NCI-H446 (cell line): ENCODE measurements at regions not wholly inside any gene's neighbourhood (a gene's known extent, or its start where the extent isn't known, plus 50 kb on each side); places are given as distances from the start of the nearest gene placed in this dataset.

Experiments used
- DNase-seq, 2 experiments: peaks; one replicate each; lab custom pipeline; 2025; lab: John Stamatoyannopoulos, UW

DNA sequence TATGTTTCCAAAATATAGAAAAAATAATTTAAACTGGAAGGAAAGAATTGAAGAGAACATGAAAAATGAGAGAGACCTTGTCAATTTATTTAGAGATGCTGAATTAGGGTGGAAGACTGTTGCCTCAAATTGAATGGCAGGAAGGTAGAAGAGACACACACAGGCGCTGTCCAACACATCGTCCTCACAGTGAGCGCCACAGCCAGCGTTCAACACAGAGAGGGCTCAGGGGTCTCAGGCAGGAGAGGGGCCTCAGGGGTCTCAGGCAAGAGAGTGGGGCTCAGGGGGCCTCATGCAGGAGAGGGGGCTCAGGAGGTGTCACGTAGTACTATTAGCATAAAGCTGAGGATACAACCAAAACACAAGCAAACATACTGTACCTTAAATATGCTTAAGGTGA, 65.7 kb downstream of the TMEM18 start:
- DNase-seq = no peak

DNA sequence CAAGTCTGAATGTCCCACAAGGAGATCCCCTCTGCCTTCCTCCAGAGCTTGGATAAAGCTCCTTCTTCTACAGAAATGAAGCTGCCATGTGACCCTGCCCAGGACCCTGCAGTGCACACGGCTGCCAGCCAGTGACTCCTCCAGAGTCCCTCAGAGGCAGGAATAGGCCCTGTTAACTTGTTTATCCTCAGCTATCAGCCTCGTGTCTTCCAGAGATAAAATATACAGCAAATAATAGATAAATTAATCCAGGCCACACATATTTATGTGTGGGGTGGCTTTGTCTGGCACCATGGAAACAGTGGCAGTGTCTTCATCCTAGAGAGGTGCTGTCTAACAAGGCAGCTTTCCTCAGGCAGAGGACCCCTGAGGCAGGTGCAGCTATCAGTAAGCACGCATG, 66.7 kb downstream of the TMEM18 start:
- DNase-seq = no peak

DNA sequence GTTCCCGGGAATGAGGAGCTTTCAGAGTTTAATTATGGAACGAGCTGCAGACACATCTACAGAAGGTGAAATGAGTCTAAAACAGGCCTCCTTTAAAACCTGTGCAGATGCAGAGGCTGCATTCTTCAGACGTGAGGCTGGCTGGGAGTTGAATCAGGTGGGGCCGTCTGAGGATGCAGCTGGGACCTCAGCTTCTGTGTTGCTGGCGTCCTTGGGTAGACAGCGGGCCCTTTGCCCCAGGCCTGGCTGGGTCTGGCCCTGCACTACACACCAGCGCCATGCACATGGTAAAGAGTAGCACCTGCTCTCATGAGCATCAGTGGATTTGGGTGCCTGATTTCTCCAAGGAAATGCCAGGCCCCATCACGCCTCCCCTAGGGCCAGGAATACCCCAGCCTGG, 67.3 kb downstream of the TMEM18 start:
- DNase-seq = no peak

DNA sequence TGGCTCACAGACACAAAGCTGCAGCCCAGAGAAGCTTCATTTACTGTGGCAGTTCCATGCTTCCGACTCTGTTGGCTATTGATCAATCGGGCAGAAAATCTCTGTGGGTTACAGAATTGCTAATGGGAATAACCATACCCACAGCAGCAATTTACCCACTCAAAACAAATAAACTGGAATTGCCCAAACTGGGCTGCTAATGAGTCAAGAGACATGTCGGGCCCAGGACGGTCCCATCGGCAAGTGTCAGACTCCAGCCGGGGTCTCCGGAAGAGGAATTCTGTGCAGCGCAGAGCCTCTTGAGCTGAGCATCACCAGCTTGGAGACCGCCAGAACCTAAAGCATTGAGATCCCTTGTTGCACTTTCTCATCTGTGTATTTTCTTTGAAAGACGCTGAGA, 67.8 kb downstream of the TMEM18 start:
- DNase-seq = no peak

DNA sequence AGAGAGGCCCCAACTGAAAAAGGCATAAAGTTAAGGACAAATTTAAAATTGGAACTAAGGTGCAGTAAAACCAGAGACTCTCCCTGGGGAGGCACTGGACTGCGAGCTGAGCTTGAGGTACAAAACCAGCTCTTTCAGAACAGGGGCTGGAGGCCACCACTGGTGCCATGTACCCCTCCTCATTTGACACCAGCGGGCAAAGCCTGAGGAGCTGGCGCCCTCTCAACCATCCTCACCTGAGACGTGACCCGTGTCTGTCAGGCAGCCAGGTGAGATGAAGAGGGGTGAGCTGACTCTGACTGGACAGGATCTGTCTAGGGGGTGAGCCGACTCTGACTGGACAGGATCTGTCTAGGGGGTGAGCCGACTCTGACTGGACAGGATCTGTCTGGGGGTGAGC, 68.5 kb downstream of the TMEM18 start:
- DNase-seq = no peak

DNA sequence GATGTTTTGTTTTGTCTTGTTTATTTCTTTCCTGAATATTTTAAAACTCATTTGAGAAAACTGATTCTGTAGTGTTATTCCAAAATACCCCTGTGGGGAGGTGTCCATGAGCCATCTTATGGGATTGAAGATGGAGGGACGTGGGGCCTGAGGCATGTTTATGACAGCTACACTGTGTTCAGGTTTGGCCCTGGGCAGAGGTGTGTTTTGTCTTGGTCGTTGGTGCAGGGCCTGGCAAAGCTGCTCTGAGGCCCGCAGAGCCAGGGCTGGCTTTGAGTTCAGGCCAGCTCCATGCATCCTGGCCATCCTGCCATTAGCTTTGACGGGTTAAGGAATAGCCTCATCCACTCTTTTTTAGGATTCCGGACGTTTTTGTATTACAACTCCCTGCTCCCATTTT, 68.9 kb downstream of the TMEM18 start:
- no peak for DNase-seq

DNA sequence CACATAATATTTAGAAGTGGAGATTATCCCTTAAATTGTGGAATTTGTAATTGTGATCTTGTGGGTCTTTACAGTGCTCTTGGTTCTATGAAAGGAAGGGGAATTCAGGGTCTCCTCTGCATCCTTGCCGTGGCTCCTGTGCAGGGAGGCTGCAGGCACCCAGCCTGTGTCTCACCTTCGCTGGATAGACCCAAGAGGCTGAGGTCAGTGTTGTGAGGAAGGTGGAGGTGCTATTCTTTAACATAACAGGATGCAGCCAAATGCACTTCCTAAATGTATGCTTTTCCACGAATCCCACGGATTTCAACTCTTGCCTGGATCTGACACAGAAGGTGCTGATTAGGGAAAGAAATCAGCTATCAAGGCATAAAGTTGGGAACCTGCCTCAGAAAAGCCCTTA, 69.5 kb downstream of the TMEM18 start:
- DNase-seq = no peak

DNA sequence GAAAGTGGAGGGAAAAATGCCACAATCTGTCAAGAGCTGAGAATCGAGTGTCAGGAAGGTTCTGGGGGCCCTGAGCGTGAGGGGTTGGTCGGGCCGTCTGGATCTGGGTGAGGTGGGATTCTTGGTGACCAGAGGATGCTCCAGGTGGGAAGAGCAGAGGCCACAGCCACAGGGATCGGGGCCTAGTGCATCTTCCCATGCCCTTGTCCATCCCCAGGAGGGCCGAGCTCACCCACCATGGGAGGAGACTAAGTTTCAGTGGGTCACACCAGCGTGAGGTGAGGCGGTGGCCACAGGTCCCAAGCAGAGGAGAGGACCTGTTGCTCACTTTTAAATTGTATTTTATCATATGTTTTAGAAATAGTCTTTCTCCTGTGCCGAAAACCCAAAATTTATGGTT, 70.0 kb downstream of the TMEM18 start:
- no peak for DNase-seq

DNA sequence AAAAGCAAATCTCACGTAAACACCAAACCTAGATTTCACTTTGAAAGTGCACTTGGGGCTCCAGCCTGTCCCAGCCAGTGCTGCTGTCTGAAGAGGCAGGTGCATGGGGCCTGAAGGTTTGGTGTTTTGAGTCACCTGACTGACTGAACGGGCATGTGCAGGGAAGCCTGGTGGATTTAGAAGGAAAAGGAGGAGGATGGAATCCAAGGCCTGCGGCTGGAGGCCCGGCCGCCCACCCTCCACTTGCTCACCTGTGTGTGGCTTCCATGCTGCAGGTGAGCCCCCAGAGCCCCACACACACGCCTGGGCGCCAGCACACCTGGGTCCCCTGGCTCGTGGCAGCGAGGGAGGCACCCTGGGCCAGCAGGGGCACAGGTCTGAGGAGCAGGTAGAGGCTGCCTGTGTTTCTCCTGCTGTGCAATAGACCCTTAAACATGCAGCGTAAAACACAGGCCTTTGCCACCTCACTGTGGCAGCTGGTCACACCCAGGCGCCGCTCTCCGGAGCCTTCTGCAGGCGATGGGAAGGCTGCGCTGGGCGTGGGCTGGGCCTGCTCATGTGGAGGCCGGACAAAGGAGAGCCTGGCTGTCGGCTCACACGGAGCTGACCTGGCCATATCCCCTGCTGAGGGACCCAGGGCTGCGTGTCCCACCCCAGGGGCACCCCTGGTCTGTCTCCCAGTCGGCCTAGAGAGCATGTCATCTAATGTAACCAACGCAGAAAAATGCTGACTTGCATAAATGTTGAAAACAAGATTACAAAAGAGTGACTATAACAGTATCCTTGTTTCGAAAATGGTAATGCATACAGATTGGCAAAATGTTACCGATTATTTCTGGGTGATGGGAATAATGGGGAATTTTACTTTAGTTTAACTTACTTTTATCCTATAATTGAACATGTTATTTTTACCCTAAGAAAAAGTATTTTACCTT, 71.3 kb downstream of the TMEM18 start:
- no peak for DNase-seq

DNA sequence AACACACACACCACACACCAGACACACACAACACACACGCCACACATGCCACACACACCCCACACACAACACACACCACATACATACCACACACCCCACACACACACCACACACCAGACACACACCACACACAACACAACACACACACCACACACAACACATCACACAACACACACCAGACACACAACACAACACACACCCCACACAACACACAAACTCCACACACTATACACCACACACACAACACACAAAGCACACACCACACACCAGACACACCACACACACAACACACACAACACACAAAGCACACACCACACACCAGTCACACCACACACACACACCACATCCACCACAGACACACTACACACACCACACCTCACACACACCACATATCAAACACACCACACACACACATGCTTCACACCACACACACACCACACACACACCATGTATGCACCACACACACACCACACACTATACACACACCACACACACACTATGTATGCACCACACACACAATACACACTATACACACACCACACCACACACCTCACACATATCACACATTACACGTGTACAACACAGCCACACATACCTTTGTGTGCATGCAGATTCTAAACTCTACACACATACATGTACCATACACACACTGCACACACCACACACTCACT, 72.2 kb downstream of the TMEM18 start:
- DNase-seq = no peak

DNA sequence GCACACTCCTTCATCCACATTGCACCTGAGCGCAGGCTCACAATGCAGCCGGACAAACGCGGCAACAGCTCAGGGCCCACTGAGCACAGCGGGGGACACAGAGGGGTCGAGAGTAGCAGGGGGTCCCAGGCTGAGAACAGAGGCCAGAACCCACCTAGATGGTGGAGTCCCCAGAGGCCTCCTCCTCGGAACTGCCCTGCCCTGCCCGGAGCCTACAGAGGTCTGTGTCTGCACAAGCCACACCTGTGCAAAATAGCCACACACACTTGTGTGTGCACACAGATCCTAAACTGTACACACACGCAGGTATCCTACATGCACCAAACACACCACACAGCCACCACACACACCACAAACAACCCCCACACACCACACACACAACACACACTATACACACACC, 72.8 kb downstream of the TMEM18 start:
- no peak for DNase-seq

DNA sequence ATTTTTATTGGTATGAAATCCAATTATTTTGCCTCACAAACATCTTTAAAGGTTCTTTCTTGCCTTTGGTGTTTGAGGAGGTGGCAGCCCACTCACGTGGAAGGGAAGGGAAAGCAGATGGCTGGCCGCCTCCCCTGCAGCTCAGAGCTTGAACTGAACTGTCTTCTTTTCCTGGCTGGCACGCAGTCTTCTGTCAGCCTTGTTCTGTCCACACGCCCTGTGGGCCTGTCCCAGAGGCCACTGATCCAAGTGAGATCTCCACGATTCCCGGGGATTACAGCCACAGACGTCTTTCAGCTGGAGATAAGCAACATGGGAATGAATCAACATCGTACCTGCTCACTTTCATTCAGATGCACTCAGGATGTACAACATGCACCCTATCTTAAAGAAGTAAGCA, 73.3 kb downstream of the TMEM18 start:
- no peak for DNase-seq

DNA sequence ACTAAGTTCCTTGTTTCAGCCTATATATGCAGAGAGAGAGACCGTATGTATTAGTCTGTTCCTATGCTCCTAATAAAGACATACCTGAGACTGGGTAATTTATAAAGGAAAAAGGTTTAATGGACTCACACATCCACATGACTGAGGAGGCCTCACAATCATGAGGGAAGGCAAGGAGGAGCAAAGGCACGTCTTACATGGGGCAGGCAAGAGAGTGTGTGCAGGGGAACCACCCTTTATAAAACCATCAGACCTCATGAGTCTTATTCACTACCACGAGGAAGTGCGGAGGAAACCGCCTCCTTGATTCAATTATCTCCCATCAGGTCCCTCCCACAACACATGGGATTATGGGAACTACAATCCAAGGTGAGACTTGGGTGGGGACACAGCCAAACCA, 73.8 kb downstream of the TMEM18 start:
- DNase-seq = no peak

DNA sequence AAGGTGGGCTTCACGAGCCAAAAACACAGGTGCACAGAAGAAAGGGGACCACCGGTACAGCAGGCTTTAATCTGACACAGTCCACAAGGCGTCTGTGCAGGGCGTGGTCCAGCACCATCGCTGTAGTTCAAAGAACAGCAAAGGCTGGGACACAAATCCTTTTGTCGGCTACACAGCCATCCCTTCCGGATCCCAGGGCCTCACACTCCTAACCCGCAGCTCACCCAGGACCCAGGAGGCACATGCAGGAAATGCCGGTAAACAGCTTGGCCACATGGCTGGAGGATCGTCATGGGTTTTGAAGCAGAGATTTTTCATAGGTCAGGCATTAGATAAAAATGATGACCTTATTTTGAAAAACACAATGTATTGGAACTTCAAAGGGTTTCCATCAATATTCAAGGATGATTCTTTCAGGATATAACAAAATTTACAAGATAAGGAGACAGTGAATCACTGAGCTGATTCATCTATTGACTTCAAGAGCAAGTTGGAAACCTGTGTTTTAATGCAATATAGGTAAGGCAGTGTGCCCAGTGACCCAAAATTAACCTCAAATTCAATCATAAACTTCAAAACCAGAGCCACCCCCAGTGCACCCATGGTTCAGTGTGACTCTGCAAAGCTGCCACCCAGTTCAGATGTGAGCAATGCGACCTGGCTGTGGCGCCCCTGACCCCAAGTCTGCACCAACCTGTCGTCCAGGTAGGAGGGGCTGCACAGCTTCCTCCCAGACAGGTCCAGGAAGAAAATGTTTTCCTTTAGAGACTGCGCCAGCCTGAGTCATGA, 74.4 kb downstream of the TMEM18 start:
- no peak for DNase-seq

DNA sequence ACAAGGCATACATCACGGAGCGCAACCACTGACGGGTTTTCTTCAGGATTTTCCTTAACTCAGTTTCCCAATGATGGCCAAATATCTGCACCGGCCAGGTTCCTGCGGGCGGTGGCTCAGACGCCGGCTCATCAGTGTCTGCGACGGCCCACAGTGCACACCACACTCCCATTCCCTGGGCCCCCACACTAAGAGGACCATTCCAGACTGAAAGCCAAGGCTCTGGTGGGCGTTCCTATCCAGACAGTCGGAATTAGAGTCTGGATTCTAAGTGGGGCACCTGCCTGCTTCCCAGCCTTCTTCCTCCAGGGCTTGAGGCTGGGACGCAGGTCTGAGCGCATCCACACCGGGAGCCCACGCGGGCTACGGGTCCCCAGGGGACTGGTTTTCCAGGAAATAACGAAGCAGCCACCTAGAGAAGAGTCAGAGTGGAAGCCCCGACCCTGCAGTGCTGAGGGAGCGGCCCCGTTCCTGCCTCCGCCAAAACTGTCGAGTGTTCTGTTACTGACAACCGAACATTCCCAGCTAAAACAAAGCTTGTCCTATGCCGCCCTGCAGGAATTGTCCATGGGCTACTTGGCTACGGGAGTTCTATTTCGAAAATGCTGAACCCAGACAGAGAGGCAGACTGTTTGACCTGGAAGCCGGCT, 75.3 kb downstream of the TMEM18 start:
- no peak for DNase-seq

DNA sequence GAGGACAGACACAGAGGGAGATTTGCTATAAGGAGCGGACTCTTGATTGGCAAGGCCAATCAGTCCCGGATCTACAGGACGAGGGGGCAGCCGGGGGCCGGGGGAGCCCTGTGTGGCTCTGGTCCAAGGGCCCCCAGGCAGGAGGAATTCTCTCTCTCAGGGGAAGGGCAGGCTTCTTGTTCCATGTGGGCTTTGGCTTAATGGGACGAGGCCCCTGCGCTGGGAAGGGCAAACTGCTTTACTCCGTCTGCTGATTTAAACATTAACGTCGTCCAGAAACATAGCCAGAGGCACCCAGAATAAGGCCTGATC, 75.9 kb downstream of the TMEM18 start:
- no peak for DNase-seq

DNA sequence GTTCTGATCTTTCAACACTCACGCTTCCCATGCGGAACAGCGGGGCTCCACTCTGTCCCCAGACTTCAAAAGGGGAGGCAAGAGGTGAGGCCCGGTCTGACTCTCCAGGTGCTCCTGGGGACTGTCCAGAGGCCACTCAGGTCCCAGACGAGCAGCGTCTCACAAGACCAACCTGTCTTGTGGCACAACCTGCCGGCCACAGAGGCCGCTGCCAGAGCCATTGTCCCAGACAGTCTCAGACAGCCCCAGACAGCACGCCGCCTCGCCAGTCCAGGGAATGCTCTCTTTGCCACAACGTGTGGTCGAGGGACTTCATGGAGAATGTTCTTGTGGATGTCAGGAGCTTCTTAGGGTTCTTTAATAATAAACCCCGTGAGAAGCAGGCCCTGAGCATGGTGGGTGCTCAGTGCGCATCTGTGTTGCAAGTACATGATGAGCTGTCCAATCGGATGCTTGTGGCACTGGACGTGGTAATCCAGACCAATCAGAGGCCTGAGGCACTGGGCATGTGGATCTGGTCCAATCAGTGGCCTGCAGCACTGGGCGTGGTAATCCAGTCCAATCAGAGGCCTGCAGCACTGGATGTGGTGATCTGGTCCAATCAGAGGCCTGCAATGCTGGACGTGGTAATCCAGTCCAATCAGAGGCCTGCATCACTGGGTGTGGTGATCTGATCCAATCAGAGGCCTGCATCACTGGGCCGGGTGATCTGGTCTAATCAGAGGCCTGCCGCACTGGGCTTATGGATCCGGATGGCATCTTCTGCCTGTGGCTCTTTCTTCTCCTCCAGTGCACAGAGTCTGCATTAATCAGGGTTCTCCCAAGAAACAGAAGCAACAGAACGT, 76.4 kb downstream of the TMEM18 start:
- DNase-seq = no peak

DNA sequence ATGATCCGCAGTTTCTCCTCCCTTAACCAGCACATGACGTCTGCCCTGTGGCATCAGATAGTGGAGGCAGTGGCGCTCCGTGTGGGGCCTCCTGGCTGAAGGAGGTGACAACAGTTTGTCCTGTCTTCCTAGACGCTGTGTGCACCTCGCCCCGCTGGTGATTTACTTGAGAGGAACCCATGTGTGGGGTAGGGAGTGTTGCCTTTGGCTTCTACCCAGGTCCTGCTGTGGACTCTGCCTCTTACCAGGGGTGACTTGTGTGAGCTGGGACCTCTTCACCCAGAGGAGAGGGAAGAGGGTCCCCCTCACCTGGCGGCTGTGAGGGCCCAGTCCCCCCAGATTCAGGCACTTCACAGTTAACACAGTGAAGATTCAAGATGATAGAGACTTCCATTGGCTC, 77.6 kb downstream of the TMEM18 start:
- DNase-seq = no peak

DNA sequence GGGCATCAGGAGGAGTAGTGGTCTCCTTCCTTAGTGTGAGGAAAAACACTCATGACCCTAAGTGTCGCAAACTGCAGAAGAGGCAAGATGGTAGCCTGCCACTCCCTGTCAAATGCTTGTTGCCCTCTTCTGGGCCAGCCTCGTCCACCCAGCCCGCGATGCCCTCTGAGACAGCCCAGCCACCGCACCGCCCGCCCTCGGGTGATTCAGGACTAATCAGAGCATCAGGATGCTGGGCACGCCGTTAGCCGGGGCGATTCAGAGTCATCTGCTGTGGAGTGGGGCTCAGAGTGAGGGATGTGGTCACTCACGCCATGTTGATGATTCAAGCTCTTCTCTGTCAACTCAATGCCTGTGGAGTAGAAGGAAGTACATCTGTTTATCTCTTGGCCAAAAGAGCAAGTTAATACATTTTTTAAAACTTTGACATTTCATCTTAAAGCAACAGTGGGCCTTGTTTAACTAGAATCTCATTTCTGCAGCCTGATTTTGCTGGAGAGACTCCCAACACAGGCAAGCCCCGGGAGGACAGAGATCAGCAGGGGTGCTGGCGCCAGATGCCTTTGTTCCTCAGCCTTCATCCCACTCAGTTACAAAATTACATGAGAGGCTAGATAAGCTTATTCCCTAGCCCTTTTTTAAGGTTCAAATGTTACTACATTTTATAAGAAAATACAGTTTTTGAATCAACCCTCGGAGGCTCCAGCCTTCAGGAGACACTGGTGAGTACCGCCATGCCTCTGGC, 79.0 kb downstream of the TMEM18 start:
- no peak for DNase-seq

DNA sequence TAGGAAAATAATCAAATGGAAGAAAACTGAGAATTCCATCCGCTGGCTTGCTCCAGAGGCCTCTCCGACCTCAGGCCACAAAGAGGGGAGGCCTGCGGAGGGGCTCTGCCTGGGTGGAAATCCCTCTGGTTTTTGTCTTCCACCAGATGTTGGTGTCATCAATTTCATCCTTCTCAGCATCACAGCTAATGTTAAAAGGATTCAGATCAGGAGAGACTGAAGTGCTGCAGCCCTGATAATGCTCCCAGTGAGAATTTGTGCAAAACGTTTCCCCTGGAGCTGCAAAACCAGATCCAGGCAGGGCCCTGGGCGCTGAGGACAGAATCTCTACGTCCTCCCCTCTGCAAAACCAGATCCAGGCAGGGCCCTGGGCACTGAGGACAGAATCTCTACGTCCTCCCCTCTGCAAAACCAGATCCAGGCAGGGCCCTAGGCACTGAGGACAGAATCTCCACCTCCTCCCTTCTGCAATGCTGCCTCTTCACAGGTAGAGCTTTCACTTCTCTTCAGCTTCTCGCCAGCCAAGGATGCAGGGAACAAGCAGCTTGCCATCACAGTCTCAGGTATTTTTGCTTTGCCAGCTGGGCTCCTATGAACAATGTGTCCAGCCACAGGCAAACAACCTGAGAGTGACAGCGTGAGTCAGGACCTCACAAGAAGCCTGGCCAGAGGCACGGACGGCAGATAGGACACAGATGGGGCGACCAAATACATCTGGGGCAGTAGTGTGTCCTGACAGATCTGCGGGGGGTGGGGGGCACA, 81.2 kb downstream of the TMEM18 start:
- DNase-seq = no peak
